SK-N-SH (cell line): ENCODE measurements at regions not wholly inside any gene's neighbourhood (a gene's known extent, or its start where the extent isn't known, plus 50 kb on each side); places are given as distances from the start of the nearest gene placed in this dataset.

ENCODE experiments used
- CTCF ChIA-PET: fragments of 300-600, 350-600 bp; formaldehyde crosslinking; extraction: SDS; loops from one replicate; lab custom pipeline; 2021; lab: Yijun Ruan, JAX
- POLR2A ChIA-PET: fragments of 350-600 bp; sonication (Branson Sonifier 250); formaldehyde crosslinking; extraction: SDS; loops from one replicate; lab custom pipeline; 2020; ENCODE audit warnings: antibody characterized with exemption, inconsistent platforms; lab: Yijun Ruan, JAX
- DNase-seq: peaks from one replicate; pipeline ENCODE4 v3.0.0; 2012
- H2AFZ ChIP-seq: fragments of 200-600 bp; sonication (generic); 2 replicates; pipeline ENCODE4 v1.8.1; 2016; ENCODE audit warnings: antibody characterized with exemption, mild to moderate bottlenecking, low read depth
- H3F3A ChIP-seq: fragments of 200-600 bp; sonication (generic); replicated peaks from 2 replicates; pipeline ENCODE3; 2016; ENCODE audit warnings: antibody characterized with exemption, mild to moderate bottlenecking; ENCODE audit not compliant: insufficient read depth
- H3K27ac ChIP-seq, 2 experiments: fragments of 200-500 bp in 1 of 2; fragments of 200-600 bp in 1 of 2; sonication (Bioruptor generic) in 1 of 2; sonication (generic), shearing (Covaris generic) in 1 of 2; 2 replicates each; pipeline versions ENCODE4 v1.5.1 to v1.6.1; 2014 to 2016; ENCODE audit warnings: low read depth in 2 of 2, inconsistent platforms in 1 of 2, low read length in 1 of 2, mild to moderate bottlenecking in 1 of 2, mixed read lengths in 1 of 2
- H3K27me3 ChIP-seq: fragments of 200-600 bp; sonication (generic), shearing (Covaris generic); 2 replicates; pipeline ENCODE4 v1.6.1; 2016; ENCODE audit warnings: mixed run types; ENCODE audit not compliant: insufficient read depth
- H3K36me3 ChIP-seq, 2 experiments: fragments of 200-500 bp in 1 of 2; fragments of 200-600 bp in 1 of 2; sonication (Bioruptor generic) in 1 of 2; sonication (generic) in 1 of 2; replicated peaks in 1 of 2; 2 replicates each; pipeline versions ENCODE3 to v1.5.1; 2014 to 2016; ENCODE audit warnings: low read length in 1 of 2, mild to moderate bottlenecking in 1 of 2; ENCODE audit not compliant: insufficient read depth in 2 of 2, control insufficient read depth in 1 of 2
- H3K4me1 ChIP-seq, 2 experiments: fragments of 200-500 bp in 1 of 2; fragments of 200-600 bp in 1 of 2; sonication (Bioruptor generic) in 1 of 2; sonication (generic), shearing (Covaris generic) in 1 of 2; 2 replicates each; pipeline versions ENCODE4 v1.5.1 to v1.6.1; 2014 to 2016; ENCODE audit warnings: low read depth in 1 of 2, low read length in 1 of 2, mixed run types in 1 of 2; ENCODE audit not compliant: insufficient read depth in 2 of 2, control insufficient read depth in 1 of 2
- H3K4me2 ChIP-seq: fragments of 200-600 bp; sonication (generic), shearing (Covaris generic); 2 replicates; pipeline ENCODE4 v1.6.1; 2017; ENCODE audit warnings: mixed run types
- H3K4me3 ChIP-seq, 2 experiments: fragments of 200-500 bp in 1 of 2; fragments of 200-600 bp in 1 of 2; sonication (Bioruptor generic) in 1 of 2; sonication (generic), shearing (Covaris generic) in 1 of 2; 2 replicates each; pipeline versions ENCODE4 v1.5.1 to v1.8.1; 2014 to 2016; ENCODE audit warnings: low read depth in 2 of 2, inconsistent platforms in 1 of 2, low read length in 1 of 2, mild to moderate bottlenecking in 1 of 2, mixed read lengths in 1 of 2, moderate library complexity in 1 of 2
- H3K79me2 ChIP-seq: fragments of 200-600 bp; sonication (generic); 2 replicates; pipeline ENCODE4 v1.8.1; 2017; ENCODE audit warnings: mild to moderate bottlenecking; ENCODE audit not compliant: insufficient read depth
- H3K9ac ChIP-seq: fragments of 200-600 bp; sonication (generic); 2 replicates; pipeline ENCODE4 v1.6.1; 2017; ENCODE audit warnings: mixed run types
- H3K9me2 ChIP-seq: fragments of 200-600 bp; sonication (generic); 2 replicates; pipeline ENCODE4 v1.6.1; 2017; ENCODE audit warnings: mixed run types
- H3K9me3 ChIP-seq: fragments of 200-600 bp; sonication (generic); 2 replicates; pipeline ENCODE4 v1.6.1; 2017; ENCODE audit warnings: mixed run types, mild to moderate bottlenecking, moderate library complexity
- H4K20me1 ChIP-seq: fragments of 200-600 bp; sonication (generic); 2 replicates; pipeline ENCODE4 v1.6.1; 2017; ENCODE audit warnings: mild to moderate bottlenecking, mixed run types; ENCODE audit not compliant: insufficient read depth
- ELF1 ChIP-seq: IDR thresholded peaks from 2 replicates; pipeline ENCODE4 v1.4.0; 2012
- EP300 ChIP-seq, 2 experiments: IDR thresholded peaks; 2 replicates each; pipeline versions ENCODE4 v1.4.0 to v1.6.1; 2012; ENCODE audit warnings: borderline replicate concordance in 1 of 2, low read depth in 1 of 2, low read length in 1 of 2
- FOXJ3 ChIP-seq: sonication (generic); formaldehyde crosslinking; IDR thresholded peaks from 2 replicates; pipeline ENCODE4 v1.5.1; 2020; ENCODE audit warnings: mild to moderate bottlenecking, missing genetic modification reagents
- FOXM1 ChIP-seq: IDR thresholded peaks from 2 replicates; pipeline ENCODE4 v1.4.0; 2012; ENCODE audit warnings: low read depth, mild to moderate bottlenecking
- GATA2 ChIP-seq: sonication (generic); formaldehyde crosslinking; IDR thresholded peaks from 2 replicates; pipeline ENCODE4 v1.5.0; 2020; ENCODE audit warnings: mild to moderate bottlenecking, missing genetic modification reagents
- JUND ChIP-seq: IDR thresholded peaks from 2 replicates; pipeline ENCODE4 v1.4.0; 2012
- MXI1 ChIP-seq: IDR thresholded peaks from 2 replicates; pipeline ENCODE4 v1.6.1; 2012; ENCODE audit warnings: mild to moderate bottlenecking, low read depth, low read length, improper control_type of control experiment
- NRF1 ChIP-seq: IDR thresholded peaks from 2 replicates; pipeline ENCODE4 v1.6.1; 2012; ENCODE audit warnings: low read depth, mild to moderate bottlenecking, low read length
- RAD21 ChIP-seq: IDR thresholded peaks from 2 replicates; pipeline ENCODE4 v1.6.1; 2012; ENCODE audit warnings: mild to moderate bottlenecking, low read length
- RXRA ChIP-seq: IDR thresholded peaks from 2 replicates; pipeline ENCODE4 v1.4.0; 2012; ENCODE audit warnings: low read depth, mild to moderate bottlenecking, borderline replicate concordance
- TAF1 ChIP-seq: IDR thresholded peaks from 2 replicates; pipeline ENCODE4 v1.6.1; 2012; ENCODE audit warnings: low read depth, mild to moderate bottlenecking, low read length, moderate library complexity, borderline replicate concordance
- TCF12 ChIP-seq: IDR thresholded peaks from 2 replicates; pipeline ENCODE4 v1.4.0; 2012
- TEAD4 ChIP-seq: IDR thresholded peaks from 2 replicates; pipeline ENCODE4 v1.4.0; 2012; ENCODE audit warnings: mild to moderate bottlenecking, borderline replicate concordance; ENCODE audit not compliant: insufficient read depth
- YY1 ChIP-seq: IDR thresholded peaks from 2 replicates; pipeline ENCODE4 v1.4.0; 2012; ENCODE audit warnings: low read depth, mild to moderate bottlenecking
- WGBS: methylation state at CpG from one replicate; pipeline ENCODE4 v1.1.6; 2017; ENCODE audit warnings: low lambda C conversion rate; 5-methylcytosine and 5-hydroxymethylcytosine counted together
- TF ChIP-seq, protein P1 (sequence below): IDR thresholded peaks from 2 replicates; pipeline ENCODE4 v1.4.0; 2012; ENCODE audit warnings: low read depth, borderline replicate concordance
- TF ChIP-seq, protein P2 (sequence below): IDR thresholded peaks from 2 replicates; pipeline ENCODE4 v1.4.0; 2012; ENCODE audit warnings: low read depth
- TF ChIP-seq, protein P3 (sequence below): IDR thresholded peaks from 2 replicates; pipeline ENCODE4; 2012
- TF ChIP-seq, protein P4 (sequence below): IDR thresholded peaks from 2 replicates; pipeline ENCODE4 v1.4.0; 2012; ENCODE audit warnings: low read depth, borderline replicate concordance

DNA sequence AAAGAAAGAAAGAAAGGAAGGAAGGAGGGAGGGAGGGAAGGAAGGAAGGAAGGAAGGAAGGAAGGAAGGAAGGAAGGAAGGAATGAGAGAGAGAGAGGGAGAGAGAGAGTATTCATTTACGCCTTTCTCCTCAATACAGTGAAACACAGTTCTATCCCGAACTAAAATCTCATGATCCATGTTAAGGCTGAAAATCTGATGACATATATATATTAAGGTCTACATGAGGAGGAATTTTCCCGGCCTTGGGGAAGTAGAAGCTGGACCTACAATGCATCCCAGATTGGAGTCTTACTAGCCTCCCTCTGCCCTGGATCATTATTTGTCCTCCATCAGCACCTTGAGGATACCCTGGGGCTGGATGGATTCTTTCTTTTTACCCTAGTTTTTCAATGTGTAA is 95.1 kb upstream of the DAPK1 start:
- Histone ChIP-seq H3K9me3 (no peaks in the 10 kb centered on the region), H3K27me3 (no peaks in the 10 kb centered on the region), H3K4me3 (no peak overlapping the region), H2AFZ (no peak overlapping the region), H4K20me1 (no peaks in the 10 kb centered on the region), H3K27ac (no peak overlapping the region), H3K4me2 (no peak overlapping the region), H3K36me3 (no peaks in the 10 kb centered on the region), H3F3A (no peaks in the 10 kb centered on the region), H3K4me1 (peaks cover 0 to 11% of the 10 kb centered on the region in 2 experiments; a peak in 1 of 4 replicates), H3K9me2 (no peaks in the 10 kb centered on the region), H3K79me2 (no peaks in the 10 kb centered on the region), H3K9ac (no peak overlapping the region)
- POLR2A ChIA-PET: no interaction called here
- 63% methylated on average over 3 of the region's 3 CpGs for WGBS
- CTCF ChIA-PET: no interaction called here
- DNase-seq: no peak
- no peak for TF ChIP-seq MXI1
- TF ChIP-seq NRF1: no peak
- TF ChIP-seq, protein P1, sequence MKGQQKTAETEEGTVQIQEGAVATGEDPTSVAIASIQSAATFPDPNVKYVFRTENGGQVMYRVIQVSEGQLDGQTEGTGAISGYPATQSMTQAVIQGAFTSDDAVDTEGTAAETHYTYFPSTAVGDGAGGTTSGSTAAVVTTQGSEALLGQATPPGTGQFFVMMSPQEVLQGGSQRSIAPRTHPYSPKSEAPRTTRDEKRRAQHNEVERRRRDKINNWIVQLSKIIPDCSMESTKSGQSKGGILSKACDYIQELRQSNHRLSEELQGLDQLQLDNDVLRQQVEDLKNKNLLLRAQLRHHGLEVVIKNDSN: no peak
- no peak for TF ChIP-seq TEAD4
- no peak for TF ChIP-seq EP300 (IDR thresholded peaks at IDR 0.05; ENCODE audit: borderline replicate concordance in 1 of 2, low read depth in 1 of 2, low read length in 1 of 2)
- TF ChIP-seq RXRA: no peak
- TF ChIP-seq, protein P2, sequence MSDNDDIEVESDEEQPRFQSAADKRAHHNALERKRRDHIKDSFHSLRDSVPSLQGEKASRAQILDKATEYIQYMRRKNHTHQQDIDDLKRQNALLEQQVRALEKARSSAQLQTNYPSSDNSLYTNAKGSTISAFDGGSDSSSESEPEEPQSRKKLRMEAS: no peak
- TF ChIP-seq RAD21: no peak
- no peak for TF ChIP-seq ELF1
- no peak for TF ChIP-seq YY1
- TF ChIP-seq TCF12: no peak
- TF ChIP-seq, protein P3, sequence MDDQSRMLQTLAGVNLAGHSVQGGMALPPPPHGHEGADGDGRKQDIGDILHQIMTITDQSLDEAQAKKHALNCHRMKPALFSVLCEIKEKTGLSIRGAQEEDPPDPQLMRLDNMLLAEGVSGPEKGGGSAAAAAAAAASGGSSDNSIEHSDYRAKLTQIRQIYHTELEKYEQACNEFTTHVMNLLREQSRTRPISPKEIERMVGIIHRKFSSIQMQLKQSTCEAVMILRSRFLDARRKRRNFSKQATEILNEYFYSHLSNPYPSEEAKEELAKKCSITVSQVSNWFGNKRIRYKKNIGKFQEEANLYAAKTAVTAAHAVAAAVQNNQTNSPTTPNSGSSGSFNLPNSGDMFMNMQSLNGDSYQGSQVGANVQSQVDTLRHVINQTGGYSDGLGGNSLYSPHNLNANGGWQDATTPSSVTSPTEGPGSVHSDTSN: no peak
- TF ChIP-seq FOXM1: no peak
- TF ChIP-seq FOXJ3 (CRISPR knock-in tag): no peak
- TF ChIP-seq TAF1: no peak
- TF ChIP-seq GATA2 (CRISPR knock-in tag): no peak

DNA sequence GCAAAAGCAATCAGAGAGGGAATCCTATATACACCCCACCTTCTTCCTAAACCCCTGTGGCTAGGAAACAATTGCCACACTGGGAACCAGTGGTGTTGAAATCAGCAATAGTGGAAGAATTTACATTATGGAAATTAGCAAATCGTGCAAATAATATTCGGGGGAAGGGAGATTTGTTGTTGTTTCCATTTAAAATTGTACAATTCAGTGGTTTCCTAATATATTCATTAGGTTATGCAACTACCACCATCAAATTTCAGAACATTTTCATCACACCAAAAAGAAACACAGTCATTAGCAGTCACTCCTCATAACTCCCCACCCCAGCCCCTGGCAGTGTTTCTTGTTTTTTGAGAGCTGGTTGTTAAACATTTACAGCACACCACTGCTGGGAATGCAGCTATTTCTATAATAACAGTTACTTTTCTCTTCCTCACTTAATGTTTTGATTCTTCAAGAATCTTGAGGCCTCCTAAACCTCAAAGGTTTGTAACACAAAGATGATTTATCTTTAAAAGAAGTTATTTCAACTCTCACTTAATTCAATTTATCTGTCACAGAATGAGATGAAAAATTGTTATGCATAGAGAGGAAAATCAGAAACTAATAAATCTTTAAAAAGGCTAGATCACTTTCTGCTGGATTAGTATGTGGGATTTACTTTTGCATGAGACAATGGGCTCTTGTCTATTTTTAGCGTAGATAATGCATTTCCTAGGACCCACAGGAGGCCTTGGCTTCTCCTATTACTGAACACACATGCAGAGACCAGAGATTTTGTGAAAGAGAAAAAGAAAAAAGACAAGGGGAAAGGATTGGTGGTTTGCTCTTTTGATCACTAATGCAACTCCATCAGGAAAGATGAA is 91.8 kb upstream of the DAPK1 start:
- H4K20me1 ChIP-seq: no peaks in the 10 kb centered on the region
- H3K4me1 ChIP-seq: peaks cover 0 to 11% of the 10 kb centered on the region in 2 experiments; a peak in 1 of 4 replicates
- no peak overlapping the region for H3K27ac ChIP-seq
- no peaks in the 10 kb centered on the region for H3K9me2 ChIP-seq
- ChIA-PET CTCF (no interaction called here), POLR2A (interaction anchor here (0.6 kb wide), 1 partner anchor 91 kb away, joined by 3 read pairs; the partner anchor contains the start of gene DAPK1)
- no peak overlapping the region for H2AFZ ChIP-seq
- DNase-seq: no peak
- H3K36me3 ChIP-seq: no peaks in the 10 kb centered on the region
- TF ChIP-seq GATA2 (CRISPR knock-in tag) (no peak), TCF12 (no peak), JUND (no peak), NRF1 (no peak)
- TF ChIP-seq, protein P4, sequence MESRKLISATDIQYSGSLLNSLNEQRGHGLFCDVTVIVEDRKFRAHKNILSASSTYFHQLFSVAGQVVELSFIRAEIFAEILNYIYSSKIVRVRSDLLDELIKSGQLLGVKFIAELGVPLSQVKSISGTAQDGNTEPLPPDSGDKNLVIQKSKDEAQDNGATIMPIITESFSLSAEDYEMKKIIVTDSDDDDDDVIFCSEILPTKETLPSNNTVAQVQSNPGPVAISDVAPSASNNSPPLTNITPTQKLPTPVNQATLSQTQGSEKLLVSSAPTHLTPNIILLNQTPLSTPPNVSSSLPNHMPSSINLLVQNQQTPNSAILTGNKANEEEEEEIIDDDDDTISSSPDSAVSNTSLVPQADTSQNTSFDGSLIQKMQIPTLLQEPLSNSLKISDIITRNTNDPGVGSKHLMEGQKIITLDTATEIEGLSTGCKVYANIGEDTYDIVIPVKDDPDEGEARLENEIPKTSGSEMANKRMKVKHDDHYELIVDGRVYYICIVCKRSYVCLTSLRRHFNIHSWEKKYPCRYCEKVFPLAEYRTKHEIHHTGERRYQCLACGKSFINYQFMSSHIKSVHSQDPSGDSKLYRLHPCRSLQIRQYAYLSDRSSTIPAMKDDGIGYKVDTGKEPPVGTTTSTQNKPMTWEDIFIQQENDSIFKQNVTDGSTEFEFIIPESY: no peak
- H3K9me3 ChIP-seq: no peaks in the 10 kb centered on the region
- H3F3A ChIP-seq: no peaks in the 10 kb centered on the region
- no peaks in the 10 kb centered on the region for H3K27me3 ChIP-seq
- H3K9ac ChIP-seq: no peak overlapping the region
- no peak overlapping the region for H3K4me3 ChIP-seq
- 36% methylated on average over 3 of the region's 3 CpGs for WGBS
- no peaks in the 10 kb centered on the region for H3K79me2 ChIP-seq
- no peak overlapping the region for H3K4me2 ChIP-seq
